BLaER1 (cell line): ENCODE measurements at regions not wholly inside any gene's neighbourhood (a gene's known extent, or its start where the extent isn't known, plus 50 kb on each side); places are given as distances from the start of the nearest gene placed in this dataset.

Experiments used
- H3K27ac ChIP-seq: shearing (Covaris generic); formaldehyde crosslinking; 2 replicates; pipeline ENCODE4 v1.8.1; 2022
- H3K27me3 ChIP-seq: shearing (Covaris generic); formaldehyde crosslinking; 2 replicates; pipeline ENCODE4 v1.8.1; 2022
- H3K36me3 ChIP-seq: shearing (Covaris generic); formaldehyde crosslinking; 2 replicates; pipeline ENCODE4 v1.8.1; 2022
- H3K4me1 ChIP-seq: shearing (Covaris generic); formaldehyde crosslinking; 2 replicates; pipeline ENCODE4 v1.8.1; 2022
- H3K4me2 ChIP-seq: shearing (Covaris generic); formaldehyde crosslinking; 2 replicates; pipeline ENCODE4 v1.8.1; 2022
- H3K4me3 ChIP-seq: shearing (Covaris generic); formaldehyde crosslinking; 2 replicates; pipeline ENCODE4 v1.8.1; 2022
- H3K9ac ChIP-seq: shearing (Covaris generic); formaldehyde crosslinking; 2 replicates; pipeline ENCODE4 v1.8.1; 2022
- H3K9me3 ChIP-seq: shearing (Covaris generic); formaldehyde crosslinking; 2 replicates; pipeline ENCODE4 v1.8.1; 2022
- H4K20me1 ChIP-seq: shearing (Covaris generic); formaldehyde crosslinking; 2 replicates; pipeline ENCODE4 v1.8.1; 2022
- Cebpa-rat ChIP-seq: shearing (Covaris generic); IDR thresholded peaks from 2 replicates; pipeline ENCODE4 v1.8.1; 2022

DNA sequence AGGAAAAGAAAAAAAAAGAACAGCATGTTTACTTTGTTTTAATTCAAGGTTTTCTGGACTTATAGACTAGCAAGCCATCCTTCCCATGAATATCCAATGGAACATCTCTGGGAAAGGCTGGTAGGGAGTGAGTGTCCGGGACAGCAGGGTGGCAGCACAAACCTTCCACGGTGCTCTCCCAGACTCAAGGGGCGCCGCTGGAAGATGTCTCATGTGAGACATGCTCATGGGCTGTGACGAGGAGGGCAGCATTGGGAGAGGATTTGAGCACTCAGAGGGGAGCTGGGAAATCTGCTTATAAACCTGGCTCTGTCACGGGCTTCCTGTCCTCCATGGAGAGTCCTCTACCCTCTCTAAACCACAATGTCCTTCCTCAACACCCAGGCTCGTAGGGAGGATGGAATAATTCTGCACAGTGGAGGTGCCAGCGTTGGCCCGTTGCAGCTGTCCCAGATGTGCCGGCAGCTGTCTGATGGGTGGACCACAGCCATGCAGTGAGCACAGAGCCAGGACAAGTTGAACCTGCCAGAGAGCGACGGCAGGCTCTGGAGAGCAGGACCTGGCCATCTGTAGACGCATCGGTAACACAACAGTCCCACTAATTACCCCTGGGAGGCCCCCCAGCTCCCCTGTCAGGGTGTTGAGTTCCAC lies 100.1 kb upstream of the IGSF21 start:
- H3K36me3 ChIP-seq, result no peaks in the 10 kb centered on the region
- H3K4me1 ChIP-seq, result no peaks in the 10 kb centered on the region
- peaks cover 4% of the 10 kb centered on the region; the same call in 1 of the 2 replicates for H4K20me1 ChIP-seq
- H3K27ac ChIP-seq, result no peak overlapping the region
- no peak for TF ChIP-seq Cebpa-rat
- H3K4me2 ChIP-seq, result no peak overlapping the region
- H3K27me3 ChIP-seq, result no peaks in the 10 kb centered on the region
- no peak overlapping the region for H3K9ac ChIP-seq
- no peaks in the 10 kb centered on the region for H3K9me3 ChIP-seq
- H3K4me3 ChIP-seq, result no peak overlapping the region

DNA sequence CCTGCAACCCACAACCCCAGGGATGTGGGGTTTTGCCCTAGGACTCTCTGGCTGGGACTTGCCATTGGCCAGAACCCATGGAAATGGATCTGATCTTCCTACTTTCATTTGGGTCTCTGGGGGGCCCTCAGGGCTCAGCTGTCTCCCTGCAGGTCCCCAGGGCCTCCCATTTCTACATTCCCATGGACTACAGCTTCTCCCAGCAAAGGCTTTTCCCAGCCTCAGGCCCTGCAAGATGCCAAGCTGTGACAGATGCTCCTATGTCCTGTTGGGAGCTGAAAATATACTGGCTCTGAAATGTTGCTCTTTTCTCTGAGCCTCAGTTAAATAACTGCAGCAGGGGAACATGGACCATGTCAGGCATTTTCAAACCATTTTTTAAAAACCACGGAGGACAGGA lies 99.5 kb upstream of the IGSF21 start:
- TF ChIP-seq Cebpa-rat, result no peak
- Histone ChIP-seq H3K36me3 (no peaks in the 10 kb centered on the region), H3K4me1 (no peaks in the 10 kb centered on the region), H3K9ac (no peak overlapping the region), H3K27ac (no peak overlapping the region), H3K9me3 (no peaks in the 10 kb centered on the region), H3K27me3 (no peaks in the 10 kb centered on the region), H4K20me1 (peaks cover 4% of the 10 kb centered on the region; the same call in 1 of the 2 replicates), H3K4me3 (no peak overlapping the region), H3K4me2 (no peak overlapping the region)

DNA sequence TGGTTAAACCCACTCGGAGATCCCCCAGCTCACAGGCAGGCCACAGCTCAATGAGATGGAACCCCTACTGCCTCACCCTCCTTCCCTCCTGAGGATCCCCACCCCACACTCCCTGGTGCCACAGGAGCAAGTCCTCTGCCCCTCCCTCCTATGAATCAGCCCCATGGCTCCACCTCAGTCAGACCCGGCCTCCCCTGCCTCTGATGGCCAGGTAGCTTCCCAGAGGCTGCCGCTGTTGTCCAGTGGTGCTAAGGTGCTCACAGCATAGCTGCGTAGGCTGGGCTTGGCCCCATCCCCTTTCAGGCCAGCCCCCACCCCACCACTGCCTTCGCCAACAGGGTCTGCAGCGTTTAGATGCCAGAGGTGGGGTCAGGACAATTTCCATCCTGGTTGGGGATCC lies 98.5 kb upstream of the IGSF21 start:
- Histone ChIP-seq H3K9ac (no peak overlapping the region), H3K36me3 (no peaks in the 10 kb centered on the region)

DNA sequence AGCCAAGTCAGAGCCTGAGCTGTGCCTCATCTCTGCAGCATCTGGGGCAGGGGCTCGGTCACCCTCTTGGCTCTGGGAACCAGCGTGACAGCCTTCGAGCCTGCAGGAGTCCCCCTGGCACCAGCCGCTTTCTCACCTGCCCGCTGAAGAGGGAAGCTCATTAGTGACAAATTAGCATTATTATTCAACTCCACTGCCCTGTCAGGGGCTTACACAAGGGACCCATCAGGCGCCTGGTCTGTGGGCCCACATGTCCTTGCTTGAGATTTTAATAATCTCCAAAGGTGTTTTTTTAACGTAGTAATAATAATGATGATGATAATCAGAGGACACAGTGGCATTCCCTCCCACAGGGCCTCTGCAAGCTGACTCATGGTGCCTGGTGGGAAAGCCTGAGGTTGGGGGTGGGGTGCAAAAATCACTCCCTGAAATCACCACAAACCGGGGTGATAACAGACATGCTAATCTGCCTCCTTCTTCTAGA lies 98.1 kb upstream of the IGSF21 start:
- Histone ChIP-seq H3K27me3 (no peaks in the 10 kb centered on the region), H3K9ac (no peak overlapping the region), H4K20me1 (peaks cover 4% of the 10 kb centered on the region; the same call in 1 of the 2 replicates), H3K4me1 (no peaks in the 10 kb centered on the region), H3K27ac (no peak overlapping the region), H3K9me3 (no peaks in the 10 kb centered on the region), H3K36me3 (no peaks in the 10 kb centered on the region), H3K4me3 (no peak overlapping the region), H3K4me2 (no peak overlapping the region)
- no peak for TF ChIP-seq Cebpa-rat

More for the DNA sequence above, 98.5 kb upstream of the IGSF21 start:
- TF ChIP-seq Cebpa-rat, result no peak
- Histone ChIP-seq H3K27ac (no peak overlapping the region), H3K4me2 (no peak overlapping the region), H3K27me3 (no peaks in the 10 kb centered on the region), H3K4me1 (no peaks in the 10 kb centered on the region), H3K4me3 (no peak overlapping the region), H4K20me1 (peaks cover 4% of the 10 kb centered on the region; the same call in 1 of the 2 replicates), H3K9me3 (no peaks in the 10 kb centered on the region)

DNA sequence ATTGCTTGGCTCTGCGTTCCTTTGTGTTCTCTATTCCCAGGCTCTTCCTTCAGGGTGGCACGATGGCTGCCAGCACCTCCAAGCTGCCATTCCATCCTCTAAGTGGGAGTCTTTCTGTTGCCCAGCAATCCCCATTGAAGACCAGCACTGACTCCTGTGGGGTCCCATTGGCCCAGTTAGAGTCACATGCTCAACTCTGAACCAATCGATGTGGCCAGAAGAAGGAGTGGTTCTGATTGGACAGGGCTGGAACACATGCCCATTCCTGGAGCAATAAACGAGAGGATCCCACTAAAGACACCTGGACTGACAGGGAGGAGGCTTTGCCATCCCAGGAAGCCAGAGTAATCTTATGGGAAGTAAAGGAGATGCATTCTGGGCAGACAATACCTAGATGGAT lies 97.2 kb upstream of the IGSF21 start:
- Histone ChIP-seq H3K9ac (no peak overlapping the region), H3K4me2 (no peak overlapping the region), H3K27me3 (no peaks in the 10 kb centered on the region), H3K9me3 (no peaks in the 10 kb centered on the region), H3K4me3 (no peak overlapping the region), H3K27ac (no peak overlapping the region), H3K36me3 (no peaks in the 10 kb centered on the region), H4K20me1 (peaks cover 4% of the 10 kb centered on the region; the same call in 1 of the 2 replicates), H3K4me1 (no peaks in the 10 kb centered on the region)
- no peak for TF ChIP-seq Cebpa-rat

DNA sequence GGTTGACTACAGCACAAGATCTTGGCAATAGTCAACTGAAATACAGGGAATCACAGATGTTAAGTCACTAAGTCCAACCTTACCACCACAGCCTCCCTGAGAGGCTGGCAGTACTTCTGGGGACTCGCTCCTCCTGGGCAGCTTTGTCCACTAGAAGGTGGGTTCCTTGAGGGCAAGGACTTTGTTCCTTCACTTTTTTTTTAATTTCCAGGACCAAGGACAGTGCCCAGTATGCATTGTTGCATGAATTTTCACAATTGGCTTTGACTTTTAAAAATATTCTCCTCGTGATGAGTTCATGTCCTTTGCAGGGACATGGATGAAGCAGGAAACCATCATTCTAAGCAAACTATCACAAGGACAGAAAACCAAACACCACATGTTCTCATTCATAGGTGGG lies 96.7 kb upstream of the IGSF21 start:
- Histone ChIP-seq H3K36me3 (no peaks in the 10 kb centered on the region), H4K20me1 (peaks cover 4% of the 10 kb centered on the region; the same call in 1 of the 2 replicates), H3K4me2 (no peak overlapping the region), H3K27ac (no peak overlapping the region), H3K4me1 (no peaks in the 10 kb centered on the region), H3K27me3 (no peaks in the 10 kb centered on the region), H3K9ac (no peak overlapping the region), H3K4me3 (no peak overlapping the region), H3K9me3 (no peaks in the 10 kb centered on the region)
- no peak for TF ChIP-seq Cebpa-rat

DNA sequence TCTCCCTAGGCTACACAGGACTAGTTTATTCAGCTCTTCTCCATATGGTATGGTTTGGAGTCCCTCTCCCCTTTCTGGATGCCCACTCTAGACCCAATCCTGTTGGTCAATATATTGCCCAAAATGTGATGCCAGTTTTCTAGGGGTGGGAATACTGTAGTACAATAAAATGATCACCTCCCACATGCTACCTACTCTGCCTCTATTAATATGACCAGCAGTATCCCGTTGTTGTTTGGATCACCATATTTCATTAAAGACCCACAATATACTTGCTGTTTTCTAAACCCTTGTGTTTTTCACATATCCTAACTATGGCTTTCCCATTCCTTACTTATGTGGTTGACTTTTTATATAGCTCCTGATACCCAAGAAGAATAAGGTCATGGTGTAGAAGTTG lies 95.9 kb upstream of the IGSF21 start:
- no peak overlapping the region for H3K4me2 ChIP-seq
- no peak overlapping the region for H3K4me3 ChIP-seq
- no peaks in the 10 kb centered on the region for H3K4me1 ChIP-seq
- no peak overlapping the region for H3K27ac ChIP-seq
- H4K20me1 ChIP-seq, result peaks cover 4% of the 10 kb centered on the region; the same call in 1 of the 2 replicates
- TF ChIP-seq Cebpa-rat, result no peak
- no peaks in the 10 kb centered on the region for H3K36me3 ChIP-seq
- no peak overlapping the region for H3K9ac ChIP-seq
- H3K27me3 ChIP-seq, result no peaks in the 10 kb centered on the region
- H3K9me3 ChIP-seq, result no peaks in the 10 kb centered on the region

DNA sequence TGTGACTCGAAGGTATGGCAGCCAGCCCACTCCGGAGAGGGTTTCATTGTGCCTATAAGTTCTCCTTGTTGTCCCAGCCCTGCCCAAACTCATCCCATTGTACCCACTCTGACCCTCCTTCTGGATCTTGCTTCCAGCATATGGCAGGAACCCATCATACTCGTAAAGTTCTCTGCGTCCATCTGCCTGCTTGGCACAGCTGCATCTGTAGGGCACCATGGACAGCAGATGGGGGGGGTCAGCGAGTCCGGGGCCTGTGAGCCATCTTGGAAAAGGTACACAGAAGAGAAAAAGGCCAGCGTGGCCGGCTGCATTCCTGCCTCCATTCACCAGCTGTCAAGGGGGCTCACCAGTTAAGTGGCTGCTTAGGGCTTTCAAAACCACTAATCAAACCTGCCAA lies 94.9 kb upstream of the IGSF21 start:
- Histone ChIP-seq H3K9ac (no peak overlapping the region), H4K20me1 (peaks cover 4% of the 10 kb centered on the region; the same call in 1 of the 2 replicates), H3K4me3 (no peak overlapping the region), H3K9me3 (no peaks in the 10 kb centered on the region), H3K4me2 (no peak overlapping the region), H3K36me3 (no peaks in the 10 kb centered on the region), H3K4me1 (no peaks in the 10 kb centered on the region), H3K27me3 (no peaks in the 10 kb centered on the region), H3K27ac (no peak overlapping the region)
- TF ChIP-seq Cebpa-rat, result no peak

DNA sequence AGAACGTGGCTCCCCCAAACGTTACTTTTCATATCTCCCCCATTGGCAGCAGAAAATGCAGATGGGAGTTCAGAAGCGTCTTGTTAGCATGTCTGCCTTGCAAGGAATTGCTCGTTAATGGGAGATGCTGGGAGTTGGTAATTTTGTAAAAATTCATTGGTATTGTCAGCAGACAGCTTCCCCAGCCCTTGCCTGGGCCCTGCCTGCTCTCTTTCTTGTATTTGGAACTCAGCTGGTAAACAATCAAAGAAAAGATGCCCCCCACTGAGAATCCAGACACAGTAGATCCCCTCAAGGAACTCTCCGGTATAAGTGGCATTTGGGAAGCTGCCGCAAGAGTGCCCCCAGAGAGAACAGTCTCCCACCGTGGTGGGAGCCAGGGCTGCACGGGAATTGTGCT lies 94.4 kb upstream of the IGSF21 start:
- no peak overlapping the region for H3K4me2 ChIP-seq
- peaks cover 4% of the 10 kb centered on the region; the same call in 1 of the 2 replicates for H4K20me1 ChIP-seq
- TF ChIP-seq Cebpa-rat, result no peak
- H3K9me3 ChIP-seq, result no peaks in the 10 kb centered on the region
- H3K36me3 ChIP-seq, result no peaks in the 10 kb centered on the region
- no peak overlapping the region for H3K27ac ChIP-seq
- H3K27me3 ChIP-seq, result no peaks in the 10 kb centered on the region
- no peak overlapping the region for H3K9ac ChIP-seq
- H3K4me3 ChIP-seq, result no peak overlapping the region
- H3K4me1 ChIP-seq, result no peaks in the 10 kb centered on the region

DNA sequence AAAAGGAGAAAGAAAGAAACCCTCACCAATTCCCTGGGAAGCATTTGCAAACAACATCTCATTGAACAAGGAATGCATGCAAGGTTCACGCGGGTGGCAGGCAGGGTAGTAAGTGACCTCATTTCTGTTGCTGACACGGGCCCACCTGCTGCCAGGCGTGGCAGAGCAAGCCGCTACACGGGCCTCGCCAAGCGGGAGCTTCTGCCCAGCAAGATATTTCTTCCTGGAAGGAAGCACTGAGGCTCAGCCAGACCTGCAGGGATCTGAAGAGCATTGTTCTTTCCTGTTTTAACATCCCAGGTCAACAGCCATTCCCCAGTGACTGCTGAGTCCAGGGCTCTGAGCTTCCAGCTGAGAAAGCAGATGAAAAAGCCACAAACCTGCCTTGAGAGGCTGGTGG lies 91.9 kb upstream of the IGSF21 start:
- Histone ChIP-seq H3K27me3 (no peaks in the 10 kb centered on the region), H3K4me3 (no peak overlapping the region), H3K9ac (no peak overlapping the region), H3K9me3 (no peaks in the 10 kb centered on the region), H4K20me1 (no peaks in the 10 kb centered on the region), H3K36me3 (no peaks in the 10 kb centered on the region), H3K4me2 (no peak overlapping the region), H3K27ac (no peak overlapping the region), H3K4me1 (no peaks in the 10 kb centered on the region)
- no peak for TF ChIP-seq Cebpa-rat
